Mesenchymal stem cell (in vitro differentiated cells and primary cell): ENCODE measurements at regions not wholly inside any gene's neighbourhood (a gene's known extent, or its start where the extent isn't known, plus 50 kb on each side); places are given as distances from the start of the nearest gene placed in this dataset.

Experiments used
- DNase-seq: peaks from one replicate; pipeline ENCODE4 v3.0.0-alpha.2; 2013
- H2AFZ ChIP-seq: one replicate; pipeline ENCODE4 v1.6.1; 2013; ENCODE audit warnings: low read depth, mild to moderate bottlenecking, control low read depth, inconsistent platforms, low read length, moderate library complexity
- H2AK5ac ChIP-seq: 2 replicates; pipeline ENCODE4 v1.6.1; 2013; ENCODE audit warnings: low read length, moderate library complexity, mild to moderate bottlenecking, inconsistent platforms; ENCODE audit not compliant: severe bottlenecking
- H2BK120ac ChIP-seq: one replicate; pipeline ENCODE4 v1.6.1; 2013; ENCODE audit warnings: low read depth, mild to moderate bottlenecking, inconsistent platforms, low read length, moderate library complexity
- H2BK12ac ChIP-seq, 2 experiments: one replicate each; pipeline ENCODE4 v1.6.1; 2013; ENCODE audit warnings: inconsistent platforms in 2 of 2, low read length in 2 of 2, mild to moderate bottlenecking in 2 of 2, moderate library complexity in 2 of 2, control low read depth in 1 of 2
- H2BK15ac ChIP-seq: one replicate; pipeline ENCODE4 v1.6.1; 2013; ENCODE audit warnings: mild to moderate bottlenecking, low read depth, inconsistent platforms; ENCODE audit not compliant: poor library complexity, severe bottlenecking
- H2BK5ac ChIP-seq: 2 replicates; pipeline ENCODE4 v1.6.1; 2013; ENCODE audit warnings: low read depth, mild to moderate bottlenecking, low read length, control low read depth, inconsistent platforms; ENCODE audit not compliant: poor library complexity, severe bottlenecking
- H3K14ac ChIP-seq, 2 experiments: one replicate each; pipeline ENCODE4 v1.6.1; 2013; ENCODE audit warnings: inconsistent platforms in 2 of 2, low read length in 2 of 2, control low read depth in 1 of 2, mild to moderate bottlenecking in 1 of 2, moderate library complexity in 1 of 2
- H3K18ac ChIP-seq, 2 experiments: one replicate each; pipeline ENCODE4 v1.6.1; 2013; ENCODE audit warnings: inconsistent platforms in 2 of 2, low read length in 2 of 2, control low read depth in 1 of 2, low read depth in 1 of 2, mild to moderate bottlenecking in 1 of 2
- H3K23ac ChIP-seq, 2 experiments: one replicate each; pipeline ENCODE4 v1.6.1; 2013; ENCODE audit warnings: inconsistent platforms in 2 of 2, low read length in 2 of 2, mild to moderate bottlenecking in 2 of 2, moderate library complexity in 2 of 2, control low read depth in 1 of 2
- H3K27ac ChIP-seq: 2 replicates; pipeline ENCODE4 v1.5.1; 2013; ENCODE audit warnings: mild to moderate bottlenecking, moderate library complexity, low read length, control low read depth, inconsistent platforms; ENCODE audit not compliant: poor library complexity, severe bottlenecking
- H3K27me3 ChIP-seq, 2 experiments: 2 replicates each; pipeline versions ENCODE4 v1.6.1 to v1.7.0; 2013; ENCODE audit warnings: low read length in 2 of 2, mild to moderate bottlenecking in 2 of 2, moderate library complexity in 2 of 2, control low read depth in 1 of 2, inconsistent platforms in 1 of 2; ENCODE audit not compliant: control insufficient read depth in 1 of 2, insufficient read depth in 1 of 2
- H3K36me3 ChIP-seq, 2 experiments: 2 replicates each; pipeline versions ENCODE4 v1.6.1 to v1.7.0; 2013; ENCODE audit warnings: low read length in 2 of 2, control low read depth in 1 of 2, inconsistent platforms in 1 of 2, low read depth in 1 of 2, mild to moderate bottlenecking in 1 of 2; ENCODE audit not compliant: insufficient read depth in 2 of 2, control insufficient read depth in 1 of 2
- H3K4ac ChIP-seq, 2 experiments: one replicate each; pipeline ENCODE4 v1.6.1; 2013; ENCODE audit warnings: inconsistent platforms in 2 of 2, low read length in 2 of 2, mild to moderate bottlenecking in 2 of 2, moderate library complexity in 2 of 2, control low read depth in 1 of 2, low read depth in 1 of 2
- H3K4me1 ChIP-seq: 2 replicates; pipeline ENCODE4 v1.6.1; 2013; ENCODE audit warnings: low read depth, low read length, control low read depth; ENCODE audit not compliant: control insufficient read depth, insufficient read depth
- H3K4me2 ChIP-seq: 2 replicates; pipeline ENCODE4 v1.6.1; 2013; ENCODE audit warnings: low read length, mild to moderate bottlenecking, inconsistent platforms; ENCODE audit not compliant: poor library complexity, severe bottlenecking
- H3K4me3 ChIP-seq, 2 experiments: 2 replicates each; pipeline versions ENCODE4 v1.5.1 to v1.7.0; 2013; ENCODE audit warnings: low read length in 2 of 2, mild to moderate bottlenecking in 2 of 2, control low read depth in 1 of 2, low read depth in 1 of 2; ENCODE audit not compliant: insufficient read depth in 1 of 2
- H3K79me1 ChIP-seq: replicated peaks from 2 replicates; pipeline ENCODE4 v1.6.1; 2013; ENCODE audit warnings: mild to moderate bottlenecking, control low read depth, low read length, inconsistent platforms; ENCODE audit not compliant: poor library complexity, severe bottlenecking
- H3K9ac ChIP-seq: 2 replicates; pipeline ENCODE4 v1.7.0; 2013; ENCODE audit warnings: mild to moderate bottlenecking, low read length, moderate library complexity
- H3K9me3 ChIP-seq: 2 replicates; pipeline ENCODE4 v1.7.0; 2013; ENCODE audit warnings: mild to moderate bottlenecking, low read length; ENCODE audit not compliant: control insufficient read depth
- H4K8ac ChIP-seq: one replicate; pipeline ENCODE4 v1.6.1; 2013; ENCODE audit warnings: inconsistent platforms, mild to moderate bottlenecking, low read length, moderate library complexity
- H4K91ac ChIP-seq: one replicate; pipeline ENCODE4 v1.6.1; 2013; ENCODE audit warnings: mild to moderate bottlenecking, low read length, inconsistent platforms
- WGBS: methylation state at CpG from one replicate; pipeline ENCODE4 v1.1.7; 2013; ENCODE audit warnings: mixed read lengths; 5-methylcytosine and 5-hydroxymethylcytosine counted together

DNA sequence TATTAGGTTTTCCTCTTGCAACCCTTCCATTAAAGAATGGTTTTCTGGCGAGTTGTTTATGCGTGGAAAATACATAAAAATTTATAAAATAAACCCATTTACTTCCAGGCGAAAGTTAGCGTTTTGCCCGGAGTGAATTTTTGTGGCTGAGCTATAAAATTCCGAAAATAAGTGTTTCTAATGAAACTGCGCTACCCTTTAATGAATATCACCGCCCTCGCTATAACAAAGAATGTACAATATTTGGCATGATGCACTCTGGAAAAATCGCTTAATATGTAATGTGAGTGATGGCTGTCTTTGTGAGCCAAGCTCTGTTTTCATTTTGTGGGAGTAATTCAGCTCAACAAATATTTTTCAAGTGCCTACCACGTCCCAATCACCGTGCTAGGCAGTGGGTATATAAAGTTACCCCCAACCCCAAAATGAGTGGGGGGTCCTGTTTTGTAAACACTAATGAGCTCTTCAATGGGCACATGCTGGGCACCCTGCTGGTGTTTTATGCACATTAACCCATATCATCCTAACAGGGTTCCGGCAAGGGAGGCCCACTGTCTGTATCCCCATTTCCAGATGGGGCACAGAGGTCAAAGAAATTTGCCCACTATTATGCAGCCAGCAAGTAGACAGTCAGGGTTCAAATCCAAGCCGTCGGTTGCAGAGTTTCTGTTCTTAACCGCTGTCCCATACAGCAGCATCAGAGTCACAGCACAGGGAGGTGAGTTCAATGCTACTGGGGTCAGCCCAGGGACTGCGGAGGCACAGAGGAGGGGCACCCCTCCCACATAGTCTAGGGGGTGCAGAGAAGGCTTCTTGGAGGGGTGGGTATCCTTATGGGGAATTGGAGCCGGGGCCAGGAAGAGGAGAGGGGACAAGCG, 65.7 kb upstream of the STX18 start:
- Histone ChIP-seq H2BK12ac (peak overlapping the region in 1 of 2 experiments; percentile 39), H3K4ac (no peak overlapping the region), H3K27ac (no peak overlapping the region), H3K9me3 (no peaks in the 10 kb centered on the region), H2BK15ac (no peak overlapping the region), H3K9ac (no peak overlapping the region), H3K36me3 (no peaks in the 10 kb centered on the region), H3K79me1 (no peaks in the 10 kb centered on the region), H3K18ac (no peak overlapping the region), H2BK120ac (no peak overlapping the region), H4K91ac (no peak overlapping the region), H3K4me3 (no peak overlapping the region), H2AFZ (no peak overlapping the region), H3K23ac (no peak overlapping the region), H3K4me2 (no peak overlapping the region), H3K27me3 (no peaks in the 10 kb centered on the region), H3K14ac (no peak overlapping the region), H2AK5ac (no peak overlapping the region), H2BK5ac (no peak overlapping the region), H4K8ac (no peak overlapping the region), H3K4me1 (no peaks in the 10 kb centered on the region)
- WGBS: 82% methylated on average over 18 of the region's 19 CpGs
- DNase-seq: no peak

DNA sequence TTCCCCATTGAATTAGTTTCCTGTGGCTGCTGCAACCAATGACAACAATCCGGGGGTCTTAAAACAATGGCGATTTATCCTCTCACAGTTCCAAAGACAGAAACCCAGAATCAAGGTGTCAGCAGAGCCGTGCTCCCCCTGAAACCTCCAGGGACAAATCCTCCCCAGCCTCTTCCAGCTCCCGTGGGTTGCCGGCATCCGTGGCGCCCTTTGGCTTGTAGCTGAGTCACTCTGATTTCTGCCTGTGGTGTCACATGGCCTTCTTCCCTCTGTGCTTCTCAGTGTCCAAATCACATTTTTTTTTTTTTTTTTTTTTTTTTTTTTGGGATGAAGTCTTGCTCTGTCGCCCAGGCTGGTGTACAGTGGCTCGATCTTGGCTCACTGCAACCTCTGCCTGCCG, 64.5 kb upstream of the STX18 start:
- Histone ChIP-seq H4K8ac (no peak overlapping the region), H2BK15ac (peak overlapping the region; percentile 9), H3K36me3 (no peaks in the 10 kb centered on the region), H3K4me2 (no peak overlapping the region), H2AK5ac (no peak overlapping the region), H3K4me3 (no peak overlapping the region), H2BK12ac (no peak overlapping the region), H2BK5ac (no peak overlapping the region), H3K79me1 (no peaks in the 10 kb centered on the region), H3K27me3 (no peaks in the 10 kb centered on the region), H3K27ac (no peak overlapping the region), H3K4me1 (no peaks in the 10 kb centered on the region), H2BK120ac (no peak overlapping the region), H3K14ac (no peak overlapping the region), H3K9me3 (no peaks in the 10 kb centered on the region), H3K9ac (no peak overlapping the region), H3K18ac (no peak overlapping the region), H2AFZ (no peak overlapping the region), H3K4ac (no peak overlapping the region), H4K91ac (no peak overlapping the region), H3K23ac (no peak overlapping the region)
- WGBS: 78% methylated on average over 8 of the region's 10 CpGs
- peak; percentile 54 for DNase-seq

DNA sequence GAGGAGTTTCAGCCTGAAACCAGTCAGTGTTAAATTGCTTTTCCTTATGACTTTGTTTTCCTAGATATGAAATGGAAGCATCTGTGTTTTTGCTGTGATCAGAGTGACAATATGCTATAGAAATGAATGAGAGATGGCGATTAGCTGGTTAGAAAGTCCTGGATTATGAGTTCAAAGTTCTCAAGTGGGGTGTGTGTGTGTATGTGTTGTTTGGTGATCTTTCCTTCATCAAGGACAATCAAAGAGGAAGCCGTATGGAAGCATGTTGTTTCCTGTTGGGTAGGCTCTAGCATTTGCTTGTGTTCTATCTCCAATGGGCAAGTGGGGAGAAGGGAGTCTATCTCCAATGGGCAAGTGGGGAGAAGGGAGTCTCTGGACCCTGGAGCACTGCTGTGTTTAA, 64.0 kb upstream of the STX18 start:
- Histone ChIP-seq H2BK120ac (no peak overlapping the region), H3K27me3 (no peaks in the 10 kb centered on the region), H2BK15ac (no peak overlapping the region), H2BK5ac (no peak overlapping the region), H4K8ac (no peak overlapping the region), H3K23ac (no peak overlapping the region), H3K9me3 (no peaks in the 10 kb centered on the region), H2AK5ac (no peak overlapping the region), H2AFZ (no peak overlapping the region), H4K91ac (no peak overlapping the region), H3K18ac (no peak overlapping the region), H3K9ac (no peak overlapping the region), H3K4me1 (no peaks in the 10 kb centered on the region), H2BK12ac (no peak overlapping the region), H3K27ac (no peak overlapping the region), H3K4me3 (no peak overlapping the region), H3K14ac (no peak overlapping the region), H3K36me3 (no peaks in the 10 kb centered on the region), H3K4ac (no peak overlapping the region), H3K4me2 (no peak overlapping the region), H3K79me1 (no peaks in the 10 kb centered on the region)
- no peak for DNase-seq
- WGBS: over 99% methylated on average over 2 of the region's 2 CpGs

DNA sequence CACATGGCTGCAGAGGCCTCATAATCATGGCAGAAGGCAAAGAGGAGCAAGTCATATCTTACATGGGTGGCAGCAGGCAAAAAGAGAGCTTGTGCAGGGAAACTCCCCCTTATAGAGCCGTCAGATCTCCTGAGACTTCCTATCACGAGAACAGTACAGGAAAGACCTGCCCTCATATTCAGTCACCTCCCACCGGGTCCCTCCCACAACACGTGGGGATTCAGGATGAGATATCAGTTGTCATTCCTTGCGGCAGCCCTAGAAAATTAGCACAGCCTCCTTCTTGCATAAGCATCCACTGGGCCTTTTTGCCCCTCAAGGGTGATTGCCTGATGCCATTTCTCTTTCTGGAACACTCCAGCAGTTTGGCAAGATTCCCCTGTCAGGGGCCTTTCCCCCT, 61.7 kb upstream of the STX18 start:
- H3K4ac ChIP-seq: no peak overlapping the region
- H3K9ac ChIP-seq: no peak overlapping the region
- no peaks in the 10 kb centered on the region for H3K36me3 ChIP-seq
- no peak overlapping the region for H4K8ac ChIP-seq
- no peak overlapping the region for H3K14ac ChIP-seq
- H3K23ac ChIP-seq: no peak overlapping the region
- no peak overlapping the region for H3K4me2 ChIP-seq
- H2AK5ac ChIP-seq: no peak overlapping the region
- no peak overlapping the region for H2AFZ ChIP-seq
- no peak for DNase-seq
- no peak overlapping the region for H2BK15ac ChIP-seq
- H3K27ac ChIP-seq: no peak overlapping the region
- H3K4me3 ChIP-seq: no peak overlapping the region
- no peak overlapping the region for H3K18ac ChIP-seq
- H2BK5ac ChIP-seq: no peak overlapping the region
- H2BK12ac ChIP-seq: no peak overlapping the region
- H3K4me1 ChIP-seq: no peaks in the 10 kb centered on the region
- no peaks in the 10 kb centered on the region for H3K27me3 ChIP-seq
- WGBS: 64% methylated on average over 5 of the region's 5 CpGs
- no peaks in the 10 kb centered on the region for H3K9me3 ChIP-seq
- H4K91ac ChIP-seq: no peak overlapping the region
- H2BK120ac ChIP-seq: no peak overlapping the region
- H3K79me1 ChIP-seq: no peaks in the 10 kb centered on the region
